ENCODE measurements at regions not wholly inside any gene's neighbourhood (a gene's known extent, or its start where the extent isn't known, plus 50 kb on each side); places are given as distances from the start of the nearest gene placed in this dataset.

- in situ Hi-C loops (cut with HindIII; ENCODE audit: extremely low pct_ligation_motif_present, low pct_unique_long_range_greater_than_20kb): no loop called here
- DNase-seq (ENCODE audit: low spot score) (no peak), FAIRE-seq (no peak), ATAC-seq (no peak)
- H3K4me1 ChIP-seq (ENCODE audit: insufficient read depth, low read length): no peaks in the 10 kb centered on the region
- no peak overlapping the region for H3K4me2 ChIP-seq (ENCODE audit: low read depth, low read length)
- intact Hi-C loops (cut with micrococcal nuclease; ENCODE audit: unreplicated experiment): no loop called here
- H3K4me3 ChIP-seq (replicated peaks in 1 of 3; ENCODE audit: insufficient read depth in 1 of 3, low read depth in 2 of 3, low read length in 3 of 3): no peak overlapping the region
- H3K27ac ChIP-seq (ENCODE audit: extremely low read length, insufficient read depth, low read length): no peak overlapping the region
- ChIA-PET CTCF (ENCODE audit: low intra/inter-chr PET ratio, low total read pairs) (no interaction called here), POLR2A (no interaction called here)
- no peaks in the 10 kb centered on the region for H3K27me3 ChIP-seq (ENCODE audit: control insufficient read depth in 1 of 2, insufficient read depth in 2 of 2, low read length in 2 of 2)
- TF ChIP-seq ZFP90 (CRISPR knock-in tag; IDR thresholded peaks at IDR 0.05; ENCODE audit: borderline replicate concordance) (no peak), HOMEZ (CRISPR knock-in tag; IDR thresholded peaks at IDR 0.05; ENCODE audit: low read depth) (no peak), MAF1 (CRISPR knock-in tag; IDR thresholded peaks at IDR 0.05; ENCODE audit: borderline replicate concordance) (no peak), SOX5 (CRISPR knock-in tag; IDR thresholded peaks at IDR 0.05; ENCODE audit: borderline replicate concordance) (no peak), TARDBP (CRISPR knock-in tag; IDR thresholded peaks at IDR 0.05) (no peak), ZBTB44 (CRISPR knock-in tag; IDR thresholded peaks at IDR 0.05) (no peak), ZC3H13 (CRISPR knock-in tag; IDR thresholded peaks at IDR 0.05) (no peak), ZBTB43 (CRISPR knock-in tag; conservative IDR thresholded peaks at IDR 0.05) (no peak), ZNF782 (CRISPR knock-in tag; IDR thresholded peaks at IDR 0.05; ENCODE audit: borderline replicate concordance) (no peak), KLF6 (CRISPR knock-in tag; IDR thresholded peaks at IDR 0.05) (no peak), ZNF225 (CRISPR knock-in tag; IDR thresholded peaks at IDR 0.05) (no peak), ZNF549 (CRISPR knock-in tag; IDR thresholded peaks at IDR 0.05) (no peak), ZSCAN31 (CRISPR knock-in tag; IDR thresholded peaks at IDR 0.05; ENCODE audit: low read depth) (no peak), ZBTB10 (CRISPR knock-in tag; IDR thresholded peaks at IDR 0.05; ENCODE audit: borderline replicate concordance) (no peak), ZNF33B (CRISPR knock-in tag; IDR thresholded peaks at IDR 0.05) (no peak), NFKBIZ (CRISPR knock-in tag; IDR thresholded peaks at IDR 0.05) (no peak), SIX1 (CRISPR knock-in tag; IDR thresholded peaks at IDR 0.05; ENCODE audit: borderline replicate concordance) (no peak), PHF5A (CRISPR knock-in tag; IDR thresholded peaks at IDR 0.05; ENCODE audit: low read depth, unreplicated experiment) (no peak), ZNF136 (CRISPR knock-in tag; IDR thresholded peaks at IDR 0.05; ENCODE audit: low read depth) (no peak), ZNF878 (CRISPR knock-in tag; IDR thresholded peaks at IDR 0.05) (no peak)
- BruUV-seq (replicated peaks): no TSS peak
- WGBS (ENCODE audit: low lambda C conversion rate): 2% methylated on average over 2 of the region's 2 CpGs
- H3K36me3 ChIP-seq (replicated peaks in 1 of 2; ENCODE audit: control insufficient read depth in 1 of 2, insufficient read depth in 2 of 2, low read length in 2 of 2): no peaks in the 10 kb centered on the region
- H3K79me2 ChIP-seq (ENCODE audit: insufficient read depth, low read length): no peaks in the 10 kb centered on the region
- H2AFZ ChIP-seq (ENCODE audit: low read length): no peak overlapping the region
- no peak overlapping the region for H3K9ac ChIP-seq (ENCODE audit: insufficient read depth, low read depth, low read length)
- H3K9me3 ChIP-seq (ENCODE audit: low read length): peaks cover 71% of the 10 kb centered on the region
- no peaks in the 10 kb centered on the region for H4K20me1 ChIP-seq (ENCODE audit: insufficient read depth, low read length)
Measured at GRCh38 chr10:90133606-90134005, 432.2 kb downstream of the KIF20B start.

Measured in HepG2 (cell line).